Peyer's patch (tissue), 4 donors: ENCODE measurements at regions not wholly inside any gene's neighbourhood (a gene's known extent, or its start where the extent isn't known, plus 50 kb on each side); places are given as distances from the start of the nearest gene placed in this dataset.

Experiments
- CTCF ChIP-seq, 6 experiments: fragments of 450-650 bp in 4 of 6; fragments of 200-600 bp in 2 of 6; sonication (generic) in 1 of 6; IDR thresholded peaks; one replicate each; pipeline ENCODE4 v1.5.1; 2017 to 2019; ENCODE audit warnings: antibody characterized with exemption in 6 of 6, mild to moderate bottlenecking in 3 of 6, moderate library complexity in 1 of 6
- POLR2A ChIP-seq, 2 donors: fragments of 450-650 bp; IDR thresholded peaks; one replicate each; pipeline ENCODE4 v1.5.1; 2017; ENCODE audit warnings: antibody characterized with exemption in 2 of 2, mild to moderate bottlenecking in 2 of 2, moderate library complexity in 2 of 2

- no peak for TF ChIP-seq CTCF (IDR thresholded peaks at IDR 0.05)
- no peak for TF ChIP-seq POLR2A (IDR thresholded peaks at IDR 0.05)
These were observed 150.1 kb upstream of the SFRP2 start for GRCh38 chr4:153938994-153939393.
